Suprapubic skin (tissue), 4 donors: ENCODE measurements at regions not wholly inside any gene's neighbourhood (a gene's known extent, or its start where the extent isn't known, plus 50 kb on each side); places are given as distances from the start of the nearest gene placed in this dataset.

Experiments
- DNase-seq, 2 donors: peaks; one replicate each; pipeline ENCODE4 v3.0.0-alpha.2; 2019; ENCODE audit warnings: low spot score in 2 of 2
- H3K27ac ChIP-seq: fragments of 200-600 bp; sonication (generic); one replicate; pipeline ENCODE4 v1.5.1; 2019
- H3K27me3 ChIP-seq: fragments of 200-600 bp; sonication (generic); one replicate; pipeline ENCODE4 v1.5.1; 2019
- H3K36me3 ChIP-seq: fragments of 200-600 bp; sonication (generic); one replicate; pipeline ENCODE4 v1.5.1; 2019
- H3K4me1 ChIP-seq: fragments of 200-600 bp; sonication (generic); one replicate; pipeline ENCODE4 v1.5.1; 2019
- H3K4me3 ChIP-seq: fragments of 200-600 bp; sonication (generic); one replicate; pipeline ENCODE4 v1.5.1; 2019; ENCODE audit warnings: mild to moderate bottlenecking
- H3K9me3 ChIP-seq: fragments of 200-600 bp; sonication (generic); one replicate; pipeline ENCODE4 v1.5.1; 2019
- CTCF ChIP-seq, 2 donors: fragments of 200-600 bp in 1 of 2; fragments of 450-650 bp in 1 of 2; sonication (generic) in 1 of 2; IDR thresholded peaks; one replicate each; pipeline ENCODE4 v1.5.1; 2016 to 2019; ENCODE audit warnings: antibody characterized with exemption in 2 of 2, mild to moderate bottlenecking in 1 of 2, moderate library complexity in 1 of 2
- EP300 ChIP-seq: sonication (generic); formaldehyde crosslinking; IDR thresholded peaks from one replicate; pipeline ENCODE4 v1.6.1; 2017; ENCODE audit warnings: antibody characterized with exemption
- POLR2A ChIP-seq, 2 donors: fragments of 450-650 bp; IDR thresholded peaks; one replicate each; pipeline ENCODE4 v1.6.1; 2017; ENCODE audit warnings: antibody characterized with exemption in 2 of 2, mild to moderate bottlenecking in 2 of 2, moderate library complexity in 2 of 2
- POLR2AphosphoS5 ChIP-seq, 3 donors: sonication (generic); formaldehyde crosslinking; IDR thresholded peaks; one replicate each; pipeline ENCODE4 v1.6.1; 2017; ENCODE audit warnings: antibody characterized with exemption in 3 of 3
- WGBS: methylation state at CpG from one replicate; pipeline ENCODE4 v1.1.5; 2018; 5-methylcytosine and 5-hydroxymethylcytosine counted together

- H3K4me1 ChIP-seq, result no peaks in the 10 kb centered on the region
- H3K27ac ChIP-seq, result no peak overlapping the region
- no peak for DNase-seq
- 84% methylated on average over 8 of the region's 8 CpGs for WGBS
- H3K4me3 ChIP-seq, result no peak overlapping the region
- no peaks in the 10 kb centered on the region for H3K36me3 ChIP-seq
- H3K9me3 ChIP-seq, result no peaks in the 10 kb centered on the region
- no peaks in the 10 kb centered on the region for H3K27me3 ChIP-seq
- no peak for TF ChIP-seq CTCF (IDR thresholded peaks at IDR 0.05)
- no peak for TF ChIP-seq POLR2A (IDR thresholded peaks at IDR 0.05)
- TF ChIP-seq EP300, result no peak
- no peak for TF ChIP-seq POLR2AphosphoS5 (IDR thresholded peaks at IDR 0.05)
Observed at GRCh38 chr10:8725343-8725742, 670.9 kb downstream of the GATA3 start.

- Histone ChIP-seq H3K36me3 (no peaks in the 10 kb centered on the region), H3K27me3 (no peaks in the 10 kb centered on the region), H3K4me3 (no peak overlapping the region), H3K9me3 (no peaks in the 10 kb centered on the region), H3K4me1 (no peaks in the 10 kb centered on the region), H3K27ac (no peak overlapping the region)
- TF ChIP-seq CTCF (IDR thresholded peaks at IDR 0.05) (no peak), POLR2AphosphoS5 (IDR thresholded peaks at IDR 0.05) (no peak), EP300 (no peak), POLR2A (IDR thresholded peaks at IDR 0.05) (no peak)
- no peak for DNase-seq
- 68% methylated on average over 3 of the region's 3 CpGs for WGBS
Observed at GRCh38 chr10:8726084-8726778, 671.7 kb downstream of the GATA3 start.

GRCh38 chr10:8726779-8727084 is 672.2 kb downstream of the GATA3 start:
- no peaks in the 10 kb centered on the region for H3K27me3 ChIP-seq
- WGBS, result 24% methylated on average over 5 of the region's 5 CpGs
- TF ChIP-seq POLR2A (IDR thresholded peaks at IDR 0.05) (no peak), POLR2AphosphoS5 (IDR thresholded peaks at IDR 0.05) (no peak), EP300 (no peak), CTCF (IDR thresholded peaks at IDR 0.05) (no peak)
- H3K4me1 ChIP-seq, result no peaks in the 10 kb centered on the region
- no peaks in the 10 kb centered on the region for H3K36me3 ChIP-seq
- no peaks in the 10 kb centered on the region for H3K9me3 ChIP-seq
- DNase-seq, result no peak
- H3K4me3 ChIP-seq, result no peak overlapping the region
- no peak overlapping the region for H3K27ac ChIP-seq

- WGBS, result 59% methylated on average over 18 of the region's 18 CpGs
- no peak for TF ChIP-seq EP300
- no peak for TF ChIP-seq POLR2A (IDR thresholded peaks at IDR 0.05)
- TF ChIP-seq POLR2AphosphoS5 (IDR thresholded peaks at IDR 0.05), result no peak
- Histone ChIP-seq H3K9me3 (no peaks in the 10 kb centered on the region), H3K27ac (no peak overlapping the region), H3K4me3 (no peak overlapping the region), H3K4me1 (no peaks in the 10 kb centered on the region), H3K27me3 (no peaks in the 10 kb centered on the region), H3K36me3 (no peaks in the 10 kb centered on the region)
- no peak for DNase-seq
Observed at GRCh38 chr10:8731121-8732095, 676.9 kb downstream of the GATA3 start.

- Histone ChIP-seq H3K9me3 (no peaks in the 10 kb centered on the region), H3K4me1 (no peaks in the 10 kb centered on the region), H3K4me3 (no peak overlapping the region), H3K36me3 (no peaks in the 10 kb centered on the region), H3K27ac (no peak overlapping the region), H3K27me3 (no peaks in the 10 kb centered on the region)
- DNase-seq, result no peak
- TF ChIP-seq POLR2A (IDR thresholded peaks at IDR 0.05), result no peak
- no peak for TF ChIP-seq POLR2AphosphoS5 (IDR thresholded peaks at IDR 0.05)
- no peak for TF ChIP-seq CTCF (IDR thresholded peaks at IDR 0.05)
- no peak for TF ChIP-seq EP300
- 50% methylated on average over 3 of the region's 3 CpGs for WGBS
Observed at GRCh38 chr10:8738987-8739386, 684.5 kb downstream of the GATA3 start.
